Loucy (cell line): ENCODE measurements at regions not wholly inside any gene's neighbourhood (a gene's known extent, or its start where the extent isn't known, plus 50 kb on each side); places are given as distances from the start of the nearest gene placed in this dataset.

Source experiments
- H2AFZ ChIP-seq: fragments of 200-600 bp; sonication (generic); 2 replicates; pipeline ENCODE4 v1.6.0; 2016; ENCODE audit warnings: antibody characterized with exemption, mild to moderate bottlenecking, low read length, moderate library complexity
- H3F3A ChIP-seq: fragments of 200-600 bp; 2 replicates; pipeline ENCODE4 v1.6.0; 2016; ENCODE audit warnings: antibody characterized with exemption, low read depth, mild to moderate bottlenecking
- H3K27me3 ChIP-seq: fragments of 200-600 bp; sonication (generic); 2 replicates; pipeline ENCODE4 v1.6.1; 2014; ENCODE audit warnings: low read length, mild to moderate bottlenecking; ENCODE audit not compliant: insufficient read depth, poor library complexity, severe bottlenecking
- H3K36me3 ChIP-seq: fragments of 200-600 bp; sonication (generic); 2 replicates; pipeline ENCODE4 v1.6.1; 2016; ENCODE audit warnings: low read length; ENCODE audit not compliant: insufficient read depth
- H3K4me1 ChIP-seq: fragments of 200-600 bp; sonication (generic); 2 replicates; pipeline ENCODE4 v1.5.1; 2014; ENCODE audit warnings: low read length, mild to moderate bottlenecking; ENCODE audit not compliant: insufficient read depth, poor library complexity, severe bottlenecking
- H3K4me2 ChIP-seq: fragments of 200-600 bp; sonication (generic); 2 replicates; pipeline ENCODE4 v1.6.0; 2014; ENCODE audit warnings: antibody characterized with exemption, low read length, low read depth, mild to moderate bottlenecking; ENCODE audit not compliant: poor library complexity, severe bottlenecking
- H3K4me3 ChIP-seq: fragments of 200-600 bp; sonication (generic); 2 replicates; pipeline ENCODE4 v1.5.1; 2014; ENCODE audit warnings: low read length, mild to moderate bottlenecking, mixed read lengths; ENCODE audit not compliant: poor library complexity, severe bottlenecking
- H3K79me2 ChIP-seq: fragments of 200-600 bp; sonication (generic); 2 replicates; pipeline ENCODE4 v1.6.1; 2014; ENCODE audit warnings: low read length; ENCODE audit not compliant: insufficient read depth
- H3K9ac ChIP-seq: fragments of 200-600 bp; sonication (generic); 2 replicates; pipeline ENCODE4 v1.6.0; 2014; ENCODE audit warnings: mild to moderate bottlenecking, low read depth, low read length, moderate library complexity; ENCODE audit not compliant: poor library complexity, severe bottlenecking
- H3K9me2 ChIP-seq: fragments of 200-600 bp; sonication (generic); replicated peaks from 2 replicates; pipeline ENCODE4 v1.6.1; 2016; ENCODE audit warnings: low read depth, low read length, mixed read lengths
- H3K9me3 ChIP-seq: fragments of 200-600 bp; sonication (generic); 2 replicates; pipeline ENCODE4 v1.6.1; 2014; ENCODE audit warnings: mild to moderate bottlenecking, antibody characterized with exemption, low read length, low read depth; ENCODE audit not compliant: insufficient read depth
- H4K20me1 ChIP-seq: fragments of 200-600 bp; sonication (generic); 2 replicates; pipeline ENCODE4 v1.6.0; 2014; ENCODE audit warnings: antibody characterized with exemption, low read length, mild to moderate bottlenecking; ENCODE audit not compliant: insufficient read depth, poor library complexity, severe bottlenecking
- EZH2phosphoT487 ChIP-seq: fragments of 200-600 bp; IDR thresholded peaks from 2 replicates; pipeline ENCODE4 v1.6.1; 2018; ENCODE audit warnings: antibody characterized with exemption, mild to moderate bottlenecking, moderate library complexity, borderline replicate concordance
- TF ChIP-seq, protein P1 (sequence below): fragments of 200-600 bp; sonication (generic); conservative IDR thresholded peaks from 2 replicates; pipeline ENCODE4 v1.5.1; 2014; ENCODE audit warnings: mild to moderate bottlenecking, antibody characterized with exemption, low read length

- Histone ChIP-seq H3K9me2 (no peaks in the 10 kb centered on the region), H3F3A (no peaks in the 10 kb centered on the region), H3K9me3 (no peaks in the 10 kb centered on the region), H3K27me3 (no peaks in the 10 kb centered on the region), H3K4me2 (no peak overlapping the region), H3K4me1 (no peaks in the 10 kb centered on the region), H3K4me3 (no peak overlapping the region), H4K20me1 (no peaks in the 10 kb centered on the region), H3K79me2 (no peaks in the 10 kb centered on the region), H3K9ac (no peak overlapping the region), H2AFZ (no peak overlapping the region), H3K36me3 (no peaks in the 10 kb centered on the region)
- TF ChIP-seq EZH2phosphoT487 = no peak
- TF ChIP-seq, protein P1, sequence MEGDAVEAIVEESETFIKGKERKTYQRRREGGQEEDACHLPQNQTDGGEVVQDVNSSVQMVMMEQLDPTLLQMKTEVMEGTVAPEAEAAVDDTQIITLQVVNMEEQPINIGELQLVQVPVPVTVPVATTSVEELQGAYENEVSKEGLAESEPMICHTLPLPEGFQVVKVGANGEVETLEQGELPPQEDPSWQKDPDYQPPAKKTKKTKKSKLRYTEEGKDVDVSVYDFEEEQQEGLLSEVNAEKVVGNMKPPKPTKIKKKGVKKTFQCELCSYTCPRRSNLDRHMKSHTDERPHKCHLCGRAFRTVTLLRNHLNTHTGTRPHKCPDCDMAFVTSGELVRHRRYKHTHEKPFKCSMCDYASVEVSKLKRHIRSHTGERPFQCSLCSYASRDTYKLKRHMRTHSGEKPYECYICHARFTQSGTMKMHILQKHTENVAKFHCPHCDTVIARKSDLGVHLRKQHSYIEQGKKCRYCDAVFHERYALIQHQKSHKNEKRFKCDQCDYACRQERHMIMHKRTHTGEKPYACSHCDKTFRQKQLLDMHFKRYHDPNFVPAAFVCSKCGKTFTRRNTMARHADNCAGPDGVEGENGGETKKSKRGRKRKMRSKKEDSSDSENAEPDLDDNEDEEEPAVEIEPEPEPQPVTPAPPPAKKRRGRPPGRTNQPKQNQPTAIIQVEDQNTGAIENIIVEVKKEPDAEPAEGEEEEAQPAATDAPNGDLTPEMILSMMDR = no peak
These were observed 73.2 kb upstream of the EGLN3 start for GRCh38 chr14:34023824-34024767.

- H3K79me2 ChIP-seq = no peaks in the 10 kb centered on the region
- H3K9me3 ChIP-seq = no peaks in the 10 kb centered on the region
- no peaks in the 10 kb centered on the region for H3K36me3 ChIP-seq
- H3K27me3 ChIP-seq = no peaks in the 10 kb centered on the region
- no peaks in the 10 kb centered on the region for H3K9me2 ChIP-seq
- H3F3A ChIP-seq = no peaks in the 10 kb centered on the region
- H3K4me1 ChIP-seq = no peaks in the 10 kb centered on the region
- H3K9ac ChIP-seq = no peak overlapping the region
- no peak overlapping the region for H3K4me3 ChIP-seq
- H2AFZ ChIP-seq = no peak overlapping the region
- no peak for TF ChIP-seq EZH2phosphoT487
- TF ChIP-seq, protein P1 = no peak
- H3K4me2 ChIP-seq = no peak overlapping the region
- H4K20me1 ChIP-seq = no peaks in the 10 kb centered on the region
These were observed 70.2 kb upstream of the EGLN3 start for GRCh38 chr14:34021096-34021495.

DNA sequence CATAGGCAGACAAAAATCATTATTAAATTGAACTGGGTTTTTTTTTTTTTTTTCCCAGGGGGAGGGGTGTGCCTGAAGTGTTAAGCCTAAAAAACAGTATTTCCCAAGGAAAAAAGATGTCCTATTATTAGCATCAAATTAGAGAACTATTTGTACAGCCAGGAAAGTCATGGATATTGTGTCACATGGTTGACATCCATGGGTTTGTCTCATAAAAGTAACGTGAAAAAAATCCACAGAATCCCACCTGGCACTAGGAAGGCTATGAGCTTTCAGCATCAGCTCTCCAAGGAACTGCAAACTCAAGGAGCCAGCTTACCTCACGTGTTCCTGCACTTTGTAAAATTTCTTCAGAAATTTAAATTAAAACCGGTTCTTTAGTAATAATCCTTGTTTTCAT, 69.1 kb upstream of the EGLN3 start:
- no peak overlapping the region for H2AFZ ChIP-seq
- no peaks in the 10 kb centered on the region for H3F3A ChIP-seq
- no peaks in the 10 kb centered on the region for H3K79me2 ChIP-seq
- no peaks in the 10 kb centered on the region for H4K20me1 ChIP-seq
- H3K27me3 ChIP-seq = no peaks in the 10 kb centered on the region
- no peak overlapping the region for H3K9ac ChIP-seq
- no peak overlapping the region for H3K4me2 ChIP-seq
- TF ChIP-seq EZH2phosphoT487 = no peak
- H3K9me3 ChIP-seq = no peaks in the 10 kb centered on the region
- H3K9me2 ChIP-seq = no peaks in the 10 kb centered on the region
- H3K4me3 ChIP-seq = no peak overlapping the region
- H3K4me1 ChIP-seq = no peaks in the 10 kb centered on the region
- no peaks in the 10 kb centered on the region for H3K36me3 ChIP-seq
